T-helper 1 cell treated with Interleukin-12 subunit alpha and Interleukin-12 subunit beta and Interleukin-4 antibody, amounts not matched to agents 30 μg/mL and 1 μg/mL, for 36 hours (primary cell): ENCODE measurements at regions not wholly inside any gene's neighbourhood (a gene's known extent, or its start where the extent isn't known, plus 50 kb on each side); places are given as distances from the start of the nearest gene placed in this dataset.
A peak's percentile ranks its signal among the peaks of the same experiment; 100 is the strongest.

Experiments used
- H3K27ac Mint-ChIP-seq: one replicate; pipeline ENCODE4 v1.8.0; 2021; ENCODE audit warnings: mild to moderate bottlenecking, mixed read lengths
- H3K27me3 Mint-ChIP-seq: one replicate; pipeline ENCODE4 v1.8.0; 2021; ENCODE audit warnings: low read depth, mixed read lengths
- H3K36me3 Mint-ChIP-seq: one replicate; pipeline ENCODE4 v1.8.0; 2021; ENCODE audit warnings: low read depth, mixed read lengths
- H3K4me1 Mint-ChIP-seq: one replicate; pipeline ENCODE4 v1.8.0; 2021; ENCODE audit warnings: low read depth, mixed read lengths
- H3K4me3 Mint-ChIP-seq: one replicate; pipeline ENCODE4 v1.8.0; 2021; ENCODE audit warnings: mild to moderate bottlenecking, moderate library complexity, mixed read lengths
- H3K9me3 Mint-ChIP-seq: one replicate; pipeline ENCODE4 v1.8.0; 2021; ENCODE audit warnings: mixed read lengths

- peaks cover 85% of the 10 kb centered on the region for H3K36me3 Mint-ChIP-seq
Measured at GRCh38 chr14:22513066-22513812, 75.8 kb downstream of the DAD1 start.

GRCh38 chr14:22512106-22512814, 76.8 kb downstream of the DAD1 start:
- H3K9me3 Mint-ChIP-seq, result no peaks in the 10 kb centered on the region
- H3K4me3 Mint-ChIP-seq, result peak overlapping the region; percentile 87
- H3K27me3 Mint-ChIP-seq, result no peaks in the 10 kb centered on the region

More at GRCh38 chr14:22513066-22513812, 75.8 kb downstream of the DAD1 start:
- peak overlapping the region; percentile 87 for H3K4me3 Mint-ChIP-seq
- H3K27me3 Mint-ChIP-seq, result no peaks in the 10 kb centered on the region
- peaks cover 84% of the 10 kb centered on the region for H3K4me1 Mint-ChIP-seq
- H3K9me3 Mint-ChIP-seq, result no peaks in the 10 kb centered on the region
- H3K27ac Mint-ChIP-seq, result peak overlapping the region; percentile 93

GRCh38 chr14:22510527-22511110, 78.4 kb downstream of the DAD1 start:
- Mint-ChIP-seq H3K27me3 (no peaks in the 10 kb centered on the region), H3K9me3 (no peaks in the 10 kb centered on the region), H3K4me1 (peaks cover 81% of the 10 kb centered on the region), H3K36me3 (peaks cover 84% of the 10 kb centered on the region), H3K4me3 (peak overlapping the region; percentile 87), H3K27ac (peak overlapping the region; percentile 93)

More at GRCh38 chr14:22512106-22512814, 76.8 kb downstream of the DAD1 start:
- H3K36me3 Mint-ChIP-seq, result peaks cover 84% of the 10 kb centered on the region
- H3K4me1 Mint-ChIP-seq, result peaks cover 80% of the 10 kb centered on the region
- peak overlapping the region; percentile 93 for H3K27ac Mint-ChIP-seq

GRCh38 chr14:22509751-22510300, 79.2 kb downstream of the DAD1 start:
- Mint-ChIP-seq H3K36me3 (peaks cover 83% of the 10 kb centered on the region), H3K4me1 (peaks cover 77% of the 10 kb centered on the region), H3K4me3 (peak overlapping the region; percentile 87), H3K27ac (peak overlapping the region; percentile 93), H3K9me3 (no peaks in the 10 kb centered on the region), H3K27me3 (no peaks in the 10 kb centered on the region)

- no peaks in the 10 kb centered on the region for H3K27me3 Mint-ChIP-seq
- H3K36me3 Mint-ChIP-seq, result peaks cover 85% of the 10 kb centered on the region
- H3K4me1 Mint-ChIP-seq, result peaks cover 73% of the 10 kb centered on the region
- H3K4me3 Mint-ChIP-seq, result peak overlapping the region; percentile 87
- peak overlapping the region; percentile 93 for H3K27ac Mint-ChIP-seq
- H3K9me3 Mint-ChIP-seq, result no peaks in the 10 kb centered on the region
Measured at GRCh38 chr14:22509036-22509709, 79.9 kb downstream of the DAD1 start.

- H3K36me3 Mint-ChIP-seq, result peaks cover 86% of the 10 kb centered on the region
- H3K27me3 Mint-ChIP-seq, result no peaks in the 10 kb centered on the region
- H3K27ac Mint-ChIP-seq, result peak overlapping the region; percentile 93
- H3K4me3 Mint-ChIP-seq, result peak overlapping the region; percentile 87
- H3K4me1 Mint-ChIP-seq, result peaks cover 73% of the 10 kb centered on the region
- no peaks in the 10 kb centered on the region for H3K9me3 Mint-ChIP-seq
Measured at GRCh38 chr14:22508662-22509035, 80.4 kb downstream of the DAD1 start.

- Mint-ChIP-seq H3K4me1 (peaks cover 71% of the 10 kb centered on the region), H3K27me3 (no peaks in the 10 kb centered on the region), H3K36me3 (peaks cover 86% of the 10 kb centered on the region), H3K27ac (peak overlapping the region; percentile 93), H3K9me3 (no peaks in the 10 kb centered on the region), H3K4me3 (peak overlapping the region; percentile 87)
Measured at GRCh38 chr14:22508150-22508457, 80.9 kb downstream of the DAD1 start.

- Mint-ChIP-seq H3K9me3 (no peaks in the 10 kb centered on the region), H3K4me1 (peaks cover 69% of the 10 kb centered on the region), H3K27ac (peak overlapping the region; percentile 93), H3K27me3 (no peaks in the 10 kb centered on the region), H3K36me3 (peaks cover 93% of the 10 kb centered on the region), H3K4me3 (peak overlapping the region; percentile 87)
Measured at GRCh38 chr14:22506778-22507351, 82.2 kb downstream of the DAD1 start.

GRCh38 chr14:22506378-22506710, 82.7 kb downstream of the DAD1 start:
- peaks cover 71% of the 10 kb centered on the region for H3K4me1 Mint-ChIP-seq
- peak overlapping the region; percentile 93 for H3K27ac Mint-ChIP-seq
- H3K27me3 Mint-ChIP-seq, result no peaks in the 10 kb centered on the region
- peak overlapping the region; percentile 87 for H3K4me3 Mint-ChIP-seq
- no peaks in the 10 kb centered on the region for H3K9me3 Mint-ChIP-seq
- peaks cover 93% of the 10 kb centered on the region for H3K36me3 Mint-ChIP-seq

GRCh38 chr14:22505697-22506377, 83.2 kb downstream of the DAD1 start:
- H3K27ac Mint-ChIP-seq, result peak overlapping the region; percentile 93
- H3K9me3 Mint-ChIP-seq, result no peaks in the 10 kb centered on the region
- peaks cover 91% of the 10 kb centered on the region for H3K36me3 Mint-ChIP-seq
- peaks cover 71% of the 10 kb centered on the region for H3K4me1 Mint-ChIP-seq
- peak overlapping the region; percentile 87 for H3K4me3 Mint-ChIP-seq
- H3K27me3 Mint-ChIP-seq, result no peaks in the 10 kb centered on the region

GRCh38 chr14:22505309-22505696, 83.7 kb downstream of the DAD1 start:
- peaks cover 91% of the 10 kb centered on the region for H3K36me3 Mint-ChIP-seq
- H3K4me3 Mint-ChIP-seq, result peak overlapping the region; percentile 87
- H3K9me3 Mint-ChIP-seq, result no peaks in the 10 kb centered on the region
- H3K4me1 Mint-ChIP-seq, result peaks cover 71% of the 10 kb centered on the region
- peak overlapping the region; percentile 93 for H3K27ac Mint-ChIP-seq
- no peaks in the 10 kb centered on the region for H3K27me3 Mint-ChIP-seq

- Mint-ChIP-seq H3K9me3 (no peaks in the 10 kb centered on the region), H3K27ac (peak overlapping the region; percentile 95), H3K4me3 (peak overlapping the region; percentile 89), H3K27me3 (no peaks in the 10 kb centered on the region), H3K36me3 (peaks cover 89% of the 10 kb centered on the region), H3K4me1 (peaks cover 62% of the 10 kb centered on the region)
Measured at GRCh38 chr14:22502551-22502950, 86.5 kb downstream of the DAD1 start.

- Mint-ChIP-seq H3K4me1 (peaks cover 64% of the 10 kb centered on the region), H3K9me3 (no peaks in the 10 kb centered on the region), H3K36me3 (peaks cover 89% of the 10 kb centered on the region), H3K27ac (peak overlapping the region; percentile 95), H3K27me3 (no peaks in the 10 kb centered on the region), H3K4me3 (peak overlapping the region; percentile 89)
Measured at GRCh38 chr14:22502007-22502406, 87.0 kb downstream of the DAD1 start.
